GM12865 (cell line): ENCODE measurements at regions not wholly inside any gene's neighbourhood (a gene's known extent, or its start where the extent isn't known, plus 50 kb on each side); places are given as distances from the start of the nearest gene placed in this dataset.

Source experiments
- DNase-seq: peaks from one replicate; pipeline ENCODE4 v3.0.0; 2010; ENCODE audit warnings: low read depth
- H3K4me3 ChIP-seq: 2 replicates; pipeline ENCODE4 v1.5.1; 2011; ENCODE audit warnings: mild to moderate bottlenecking, low read depth, low read length, control low read depth
- CTCF ChIP-seq: IDR thresholded peaks from 2 replicates; pipeline ENCODE4 v1.5.1; 2011; ENCODE audit warnings: low read length, control low read depth, low read depth, inconsistent platforms; ENCODE audit not compliant: insufficient read depth; ENCODE audit errors: missing control alignments

- TF ChIP-seq CTCF, result no peak
- no peak overlapping the region for H3K4me3 ChIP-seq
These were observed 280.9 kb upstream of the EEF2KMT start for GRCh38 chr16:5378531-5378930.

GRCh38 chr16:5377280-5377898 lies 279.8 kb upstream of the EEF2KMT start:
- TF ChIP-seq CTCF, result no peak
- H3K4me3 ChIP-seq, result no peak overlapping the region
- peak; percentile 32 for DNase-seq

More at GRCh38 chr16:5378531-5378930, 280.9 kb upstream of the EEF2KMT start:
- no peak for DNase-seq

- no peak for DNase-seq
- TF ChIP-seq CTCF, result no peak
- H3K4me3 ChIP-seq, result no peak overlapping the region
These were observed 276.6 kb upstream of the EEF2KMT start for GRCh38 chr16:5374184-5374583.

- no peak for TF ChIP-seq CTCF
- no peak overlapping the region for H3K4me3 ChIP-seq
- DNase-seq, result no peak
These were observed 270.4 kb upstream of the EEF2KMT start for GRCh38 chr16:5367951-5368350.

GRCh38 chr16:5366126-5366525 lies 268.5 kb upstream of the EEF2KMT start:
- DNase-seq, result no peak
- TF ChIP-seq CTCF, result no peak
- no peak overlapping the region for H3K4me3 ChIP-seq

GRCh38 chr16:5364186-5364585 lies 266.6 kb upstream of the EEF2KMT start:
- H3K4me3 ChIP-seq, result no peak overlapping the region
- TF ChIP-seq CTCF, result no peak
- DNase-seq, result no peak

- no peak for TF ChIP-seq CTCF
- DNase-seq, result no peak
- no peak overlapping the region for H3K4me3 ChIP-seq
These were observed 263.7 kb upstream of the EEF2KMT start for GRCh38 chr16:5361322-5361721.
